HG02981 (cell line): ENCODE measurements at regions not wholly inside any gene's neighbourhood (a gene's known extent, or its start where the extent isn't known, plus 50 kb on each side); places are given as distances from the start of the nearest gene placed in this dataset.

Source experiments
- ATAC-seq: cut with Tn5 transposase; IDR thresholded peaks from one replicate; pipeline ENCODE4 v1.9.1; 2021; ENCODE audit warnings: mild to moderate bottlenecking, moderate library complexity; ENCODE audit not compliant: unreplicated experiment

DNA sequence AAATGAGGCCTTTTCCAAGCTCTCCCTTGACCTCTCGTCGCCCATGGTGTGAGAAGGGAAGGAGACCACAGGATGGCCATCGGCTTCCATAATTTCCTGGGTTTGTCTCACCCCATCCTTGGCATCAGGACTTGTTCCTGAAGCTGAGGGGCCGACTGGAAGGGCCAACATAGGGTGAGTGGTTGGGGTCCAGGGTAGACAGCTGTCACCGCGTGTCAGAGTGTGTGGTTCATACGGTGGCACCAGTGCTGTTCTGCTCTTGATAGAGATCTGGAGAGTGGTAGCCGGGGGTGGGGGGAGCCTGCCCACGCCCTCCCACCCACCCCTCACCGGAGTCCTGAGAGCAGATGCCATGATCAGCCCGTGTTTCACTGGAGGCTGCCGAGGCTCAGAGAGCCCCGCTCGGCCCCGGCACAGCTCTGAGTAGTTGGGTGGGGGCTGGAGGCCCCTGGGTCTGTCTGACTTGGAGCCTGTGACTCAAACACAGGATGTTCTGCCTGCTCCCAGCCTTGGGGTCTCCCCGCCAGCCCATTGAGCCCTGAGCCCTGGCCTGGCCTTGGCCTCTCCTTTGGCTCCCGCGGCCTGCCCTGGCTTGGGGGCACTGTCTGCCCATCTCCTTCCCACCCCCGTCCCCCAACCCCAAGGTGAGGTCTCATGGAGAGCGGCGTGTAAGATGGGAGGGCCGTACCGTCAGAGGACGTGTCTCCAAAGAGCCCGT is 53.1 kb upstream of the IER5L start:
- no peak for ATAC-seq

GRCh38 chr9:129230302-129230701 is 52.2 kb upstream of the IER5L start:
- ATAC-seq = no peak
